Activated T-helper 1 cell treated with anti-CD3 and anti-CD28 coated beads, Interleukin-12 subunit alpha, Interleukin-12 subunit beta, Interleukin-2, Interleukin-4 antibody, amounts not matched to agents 30 ng/mL and 10 ng/mL and 1 ng/mL, durations not matched to agents 14 hours and 24 hours and 36 hours (primary cell): ENCODE measurements at regions not wholly inside any gene's neighbourhood (a gene's known extent, or its start where the extent isn't known, plus 50 kb on each side); places are given as distances from the start of the nearest gene placed in this dataset.
"Not testable (repeated sequence)": the region's sequence is repeated elsewhere in the genome, so short reads cannot be mapped to it uniquely, and the experiment has no call there.

Experiments used
- DNase-seq: peaks from one replicate; pipeline ENCODE4 v3.0.0; 2021; ENCODE audit warnings: low spot score
- H3K27ac Mint-ChIP-seq: one replicate; pipeline ENCODE4 v1.8.0; 2021; ENCODE audit warnings: mild to moderate bottlenecking, mixed read lengths
- H3K27me3 Mint-ChIP-seq: one replicate; pipeline ENCODE4 v1.8.0; 2022; ENCODE audit warnings: mild to moderate bottlenecking, moderate library complexity, mixed read lengths; ENCODE audit not compliant: insufficient read depth
- H3K36me3 Mint-ChIP-seq: one replicate; pipeline ENCODE4 v1.8.0; 2021; ENCODE audit warnings: low read depth, mixed read lengths
- H3K4me1 Mint-ChIP-seq: one replicate; pipeline ENCODE4 v1.8.0; 2021; ENCODE audit warnings: low read depth, mixed read lengths
- H3K4me3 Mint-ChIP-seq: one replicate; pipeline ENCODE4 v1.8.0; 2021; ENCODE audit warnings: mild to moderate bottlenecking, moderate library complexity, mixed read lengths
- H3K9me3 Mint-ChIP-seq: one replicate; pipeline ENCODE4 v1.8.0; 2021; ENCODE audit warnings: mixed read lengths
- intact Hi-C: fragments of 100-400 bp; cut with micrococcal nuclease; formaldehyde crosslinking; loops from one replicate; pipeline ENCODE4 v1.15.1; 2024

DNA sequence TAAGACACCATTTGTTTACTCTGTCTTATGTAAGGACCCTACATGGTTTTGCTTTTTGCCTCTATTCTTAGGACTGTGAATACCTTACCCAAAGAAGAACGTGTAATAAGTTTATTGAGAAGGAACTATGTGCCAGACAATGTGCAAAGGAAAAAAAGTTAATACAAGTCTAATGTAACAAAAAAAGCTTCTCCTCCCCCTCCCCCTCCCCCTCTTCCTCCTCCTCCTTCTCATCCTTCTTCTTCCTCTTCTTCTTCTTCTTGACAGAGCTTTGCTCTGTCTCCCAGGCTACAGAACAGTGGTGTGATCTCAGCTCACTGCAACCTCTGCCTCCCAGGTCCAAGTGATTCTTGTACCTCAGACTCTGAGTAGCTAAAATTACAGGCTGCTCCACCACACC, 50.9 kb upstream of the MITF start:
- H3K9me3 Mint-ChIP-seq: no peaks in the 10 kb centered on the region
- H3K27ac Mint-ChIP-seq: no peak overlapping the region
- intact Hi-C loops: no loop called here
- H3K4me3 Mint-ChIP-seq: no peak overlapping the region
- H3K4me1 Mint-ChIP-seq: no peaks in the 10 kb centered on the region
- H3K27me3 Mint-ChIP-seq: no peaks in the 10 kb centered on the region
- DNase-seq: no peak
- no peaks in the 10 kb centered on the region for H3K36me3 Mint-ChIP-seq

DNA sequence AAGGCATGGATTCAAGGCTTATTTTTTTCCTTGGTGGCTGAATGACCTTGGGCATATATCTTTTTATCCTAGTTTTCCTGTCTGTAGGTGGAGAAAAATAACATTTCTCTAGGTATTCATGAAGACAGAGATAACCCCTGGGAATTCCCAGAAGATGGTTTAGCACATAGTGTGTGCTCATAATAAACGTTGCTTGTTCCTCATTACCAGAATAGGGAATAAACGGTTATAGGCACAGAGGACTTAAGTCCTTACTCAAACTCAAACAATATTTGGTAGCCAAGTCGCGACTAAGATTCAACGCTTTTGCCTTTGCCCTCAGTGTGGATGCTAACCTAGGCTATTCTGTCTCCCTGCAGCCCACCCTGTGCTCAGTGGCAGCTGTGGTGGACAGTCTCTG, 51.6 kb upstream of the MITF start:
- no peak overlapping the region for H3K4me3 Mint-ChIP-seq

DNA sequence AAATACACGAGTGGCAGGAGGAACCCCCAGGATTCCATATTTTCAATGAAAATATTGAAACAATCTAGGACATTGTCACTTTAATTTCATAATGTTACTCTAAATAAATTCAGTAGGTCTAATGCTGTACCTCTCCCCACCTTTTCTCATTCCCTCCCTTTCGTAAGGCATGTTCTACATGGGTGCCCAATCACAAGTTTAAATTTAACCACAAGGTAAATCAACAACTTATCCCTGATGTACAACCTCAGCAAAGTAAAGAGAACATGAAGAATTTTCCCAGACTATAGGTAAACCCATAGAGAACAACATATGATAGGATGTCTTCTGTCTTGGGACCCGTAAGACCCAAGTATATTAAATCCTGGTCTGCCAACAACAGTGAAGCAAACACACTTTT, 53.2 kb upstream of the MITF start:
- no peaks in the 10 kb centered on the region for H3K36me3 Mint-ChIP-seq
- no peak overlapping the region for H3K27ac Mint-ChIP-seq
- no peaks in the 10 kb centered on the region for H3K9me3 Mint-ChIP-seq
- H3K4me1 Mint-ChIP-seq: no peaks in the 10 kb centered on the region
- intact Hi-C loops: no loop called here
- no peak overlapping the region for H3K4me3 Mint-ChIP-seq
- H3K27me3 Mint-ChIP-seq: peaks cover 3% of the 10 kb centered on the region
- DNase-seq: no peak

More for the DNA sequence above, 51.6 kb upstream of the MITF start:
- H3K27ac Mint-ChIP-seq: no peak overlapping the region
- H3K36me3 Mint-ChIP-seq: no peaks in the 10 kb centered on the region
- H3K4me1 Mint-ChIP-seq: no peaks in the 10 kb centered on the region
- intact Hi-C loops: no loop called here
- no peaks in the 10 kb centered on the region for H3K9me3 Mint-ChIP-seq
- H3K27me3 Mint-ChIP-seq: peaks cover 3% of the 10 kb centered on the region
- no peak for DNase-seq

DNA sequence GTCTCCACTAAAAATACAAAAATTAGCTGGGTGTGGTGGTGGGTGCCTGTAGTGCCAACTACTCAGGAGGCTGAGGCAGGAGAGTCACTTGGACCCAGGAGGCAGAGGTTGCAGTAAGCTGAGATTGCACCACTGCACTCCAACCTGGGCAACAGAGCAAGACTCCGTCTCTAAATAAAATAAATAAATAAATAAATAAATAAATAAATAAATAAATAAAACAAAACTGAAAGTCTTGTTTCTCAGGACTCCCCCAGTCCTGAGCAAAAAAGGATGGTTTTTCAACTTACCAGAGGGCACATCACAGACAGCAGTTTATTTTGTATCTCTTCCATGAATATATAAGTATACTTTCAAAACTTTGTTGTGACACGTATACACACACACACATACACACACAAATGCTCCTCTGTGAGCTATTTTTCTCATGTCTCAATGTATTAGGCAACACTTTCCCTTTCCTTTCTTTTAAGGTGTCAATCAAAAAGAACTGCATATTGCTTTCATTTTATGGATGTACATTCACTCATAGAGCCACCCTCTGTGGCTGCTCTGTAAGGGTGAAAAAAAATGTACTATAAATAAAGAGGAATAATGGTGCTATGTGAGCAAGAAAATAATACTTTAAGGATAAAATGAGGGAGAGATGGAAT, 54.8 kb upstream of the MITF start:
- intact Hi-C loops: no loop called here
- H3K36me3 Mint-ChIP-seq: no peaks in the 10 kb centered on the region
- H3K27ac Mint-ChIP-seq: no peak overlapping the region
- peaks cover 3% of the 10 kb centered on the region for H3K27me3 Mint-ChIP-seq
- H3K4me1 Mint-ChIP-seq: no peaks in the 10 kb centered on the region
- no peak overlapping the region for H3K4me3 Mint-ChIP-seq
- no peak for DNase-seq
- H3K9me3 Mint-ChIP-seq: no peaks in the 10 kb centered on the region

GRCh38 chr3:69683082-69683806, 56.0 kb upstream of the MITF start:
- DNase-seq: no peak
- no peak overlapping the region for H3K4me3 Mint-ChIP-seq
- H3K4me1 Mint-ChIP-seq: no peaks in the 10 kb centered on the region
- no peak overlapping the region for H3K27ac Mint-ChIP-seq
- H3K27me3 Mint-ChIP-seq: peaks cover 3% of the 10 kb centered on the region
- intact Hi-C loops: no loop called here
- no peaks in the 10 kb centered on the region for H3K36me3 Mint-ChIP-seq
- H3K9me3 Mint-ChIP-seq: no peaks in the 10 kb centered on the region

- H3K4me1 Mint-ChIP-seq, H3K4me3 Mint-ChIP-seq, H3K27me3 Mint-ChIP-seq, H3K27ac Mint-ChIP-seq, H3K9me3 Mint-ChIP-seq, intact Hi-C loops, H3K36me3 Mint-ChIP-seq, DNase-seq: not testable (repeated sequence)
Observed at GRCh38 chr3:69677456-69677855, 61.8 kb upstream of the MITF start.

DNA sequence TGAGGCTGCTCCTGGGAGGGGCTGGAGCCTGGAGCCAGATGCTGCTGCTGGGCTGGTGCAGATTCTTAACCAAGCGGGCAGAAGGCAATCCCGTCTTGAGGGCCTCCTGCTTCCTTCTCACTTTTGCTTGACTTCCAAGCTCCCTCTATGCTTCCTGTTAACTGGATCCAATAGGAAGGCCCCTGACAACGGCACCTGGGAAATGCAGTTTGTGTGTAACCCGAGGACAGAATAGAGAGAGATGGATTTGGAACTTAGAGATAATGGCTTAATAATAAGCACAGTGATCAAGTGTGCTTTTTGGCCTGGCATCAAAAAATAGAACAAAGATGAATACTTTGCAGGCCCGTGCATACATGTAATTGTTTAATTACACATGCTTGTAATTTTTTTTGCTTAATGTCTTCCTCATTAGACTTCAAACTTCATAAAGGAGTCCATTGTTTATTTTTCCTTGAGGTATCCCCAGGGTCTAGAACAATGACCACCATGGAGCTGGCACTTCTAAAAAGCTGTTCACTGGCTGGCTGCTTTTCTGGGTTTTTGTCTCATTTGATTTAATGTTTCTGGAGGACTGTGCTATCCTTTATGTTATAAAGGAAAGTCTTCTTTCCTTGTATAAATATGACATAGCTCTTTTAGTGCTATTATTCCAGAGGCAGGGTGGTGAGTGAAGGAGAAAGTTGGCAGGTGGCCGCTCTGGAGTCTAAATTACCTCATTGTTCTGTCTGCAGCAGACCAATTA, 63.3 kb upstream of the MITF start:
- intact Hi-C loops: no loop called here
- no peaks in the 10 kb centered on the region for H3K36me3 Mint-ChIP-seq
- no peaks in the 10 kb centered on the region for H3K9me3 Mint-ChIP-seq
- H3K4me1 Mint-ChIP-seq: no peaks in the 10 kb centered on the region
- no peaks in the 10 kb centered on the region for H3K27me3 Mint-ChIP-seq
- no peak for DNase-seq
- H3K27ac Mint-ChIP-seq: no peak overlapping the region
- H3K4me3 Mint-ChIP-seq: no peak overlapping the region

DNA sequence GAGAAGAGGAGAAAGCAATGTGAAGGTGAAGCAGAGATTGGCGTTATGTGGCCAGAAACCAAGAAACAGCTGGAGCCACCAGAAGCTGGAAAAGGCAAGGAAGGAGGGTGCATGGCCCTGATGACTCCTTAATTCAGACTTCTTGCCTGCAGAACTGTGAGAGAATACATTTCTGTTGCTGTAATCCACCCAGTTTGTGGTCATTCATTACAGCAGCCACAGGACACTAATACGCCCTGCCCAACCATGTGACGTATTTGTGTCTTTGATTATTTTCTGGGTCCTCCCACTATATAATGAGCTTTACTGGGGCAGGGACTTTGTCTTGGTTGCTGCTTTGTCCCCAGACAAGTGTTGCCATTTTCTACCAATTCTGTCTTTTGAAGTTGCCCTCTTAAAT, 64.5 kb upstream of the MITF start:
- H3K36me3 Mint-ChIP-seq: no peaks in the 10 kb centered on the region
- H3K27me3 Mint-ChIP-seq: no peaks in the 10 kb centered on the region
- intact Hi-C loops: loop anchor here (5.0 kb wide), 1 partner anchor 237 kb away; no protein-coding TSS in a partner anchor
- H3K4me1 Mint-ChIP-seq: no peaks in the 10 kb centered on the region
- H3K9me3 Mint-ChIP-seq: no peaks in the 10 kb centered on the region
- no peak for DNase-seq
- no peak overlapping the region for H3K4me3 Mint-ChIP-seq
- no peak overlapping the region for H3K27ac Mint-ChIP-seq

GRCh38 chr3:69671082-69671952, 67.9 kb upstream of the MITF start:
- Mint-ChIP-seq H3K36me3 (no peaks in the 10 kb centered on the region), H3K4me1 (no peaks in the 10 kb centered on the region), H3K27me3 (no peaks in the 10 kb centered on the region), H3K27ac (no peak overlapping the region), H3K4me3 (no peak overlapping the region), H3K9me3 (no peaks in the 10 kb centered on the region)
- intact Hi-C loops: loop anchor here (1.0 to 5.0 kb wide), 5 partner anchors 234 to 550 kb away; no protein-coding TSS in a partner anchor
- no peak for DNase-seq

GRCh38 chr3:69669070-69669469, 70.2 kb upstream of the MITF start:
- Mint-ChIP-seq H3K36me3 (no peaks in the 10 kb centered on the region), H3K9me3 (no peaks in the 10 kb centered on the region), H3K4me1 (no peaks in the 10 kb centered on the region), H3K4me3 (no peak overlapping the region), H3K27me3 (peaks cover 2% of the 10 kb centered on the region), H3K27ac (no peak overlapping the region)
- intact Hi-C loops: no loop called here
- DNase-seq: no peak

DNA sequence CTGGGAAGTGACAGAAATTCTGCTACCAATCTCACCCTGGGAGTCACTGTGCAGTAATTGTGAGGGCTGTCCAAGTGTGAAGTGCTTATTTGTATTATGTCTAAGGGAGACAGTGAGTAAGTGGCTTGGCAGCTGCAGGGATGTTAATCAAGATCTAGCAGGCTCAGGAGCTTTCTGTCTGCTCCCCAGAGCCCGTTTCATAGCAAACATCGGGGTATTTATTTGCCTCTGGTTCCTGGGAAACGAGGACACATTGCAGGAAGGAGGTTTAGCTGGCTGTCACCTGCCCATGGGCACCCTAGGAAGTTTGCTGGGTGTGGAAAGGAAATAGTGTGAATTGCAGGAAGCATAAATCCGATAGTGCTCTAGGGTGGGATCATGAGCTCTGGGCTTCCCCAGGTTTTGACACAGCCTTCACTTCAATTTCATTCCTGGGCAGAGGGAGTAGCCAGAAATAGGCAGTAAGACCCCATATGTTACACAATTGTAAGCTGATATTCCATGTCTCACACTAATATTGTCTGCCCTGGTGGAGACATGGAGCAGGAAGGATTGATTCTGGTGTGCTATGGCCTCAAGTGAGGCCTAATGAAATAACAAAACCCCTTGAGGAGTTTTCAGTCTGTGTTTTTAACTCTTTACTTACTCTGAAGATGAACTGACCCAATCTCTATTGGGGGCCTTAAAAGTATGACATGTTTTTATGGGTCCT, 74.1 kb upstream of the MITF start:
- no peak overlapping the region for H3K27ac Mint-ChIP-seq
- DNase-seq: no peak
- H3K4me1 Mint-ChIP-seq: no peaks in the 10 kb centered on the region
- H3K36me3 Mint-ChIP-seq: no peaks in the 10 kb centered on the region
- no peaks in the 10 kb centered on the region for H3K9me3 Mint-ChIP-seq
- H3K27me3 Mint-ChIP-seq: peaks cover 4% of the 10 kb centered on the region
- intact Hi-C loops: no loop called here
- no peak overlapping the region for H3K4me3 Mint-ChIP-seq

DNA sequence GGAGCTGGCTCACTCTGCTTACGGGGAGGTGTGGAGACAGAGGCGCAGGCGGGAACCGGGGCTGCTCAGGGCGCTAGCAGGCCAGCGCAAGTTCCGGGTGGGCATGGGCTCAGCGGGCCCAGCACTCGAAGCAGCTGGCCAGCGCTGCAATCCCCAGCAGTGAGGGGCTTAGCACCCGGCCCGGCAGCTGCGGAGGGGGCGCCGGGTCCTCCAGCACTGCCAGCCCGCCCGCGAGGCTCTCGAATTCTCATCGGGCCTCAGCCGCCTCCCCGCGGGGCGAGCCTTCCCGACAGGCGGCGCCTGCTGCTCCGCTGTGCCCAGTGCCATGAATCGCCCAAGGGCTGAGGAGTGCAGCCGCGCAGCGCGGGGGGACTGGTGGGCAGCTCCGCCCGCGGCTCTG, 78.6 kb upstream of the MITF start:
- Mint-ChIP-seq H3K27me3 (peaks cover 2% of the 10 kb centered on the region), H3K27ac (no peak overlapping the region), H3K4me3 (no peak overlapping the region), H3K36me3 (no peaks in the 10 kb centered on the region), H3K9me3 (no peaks in the 10 kb centered on the region), H3K4me1 (no peaks in the 10 kb centered on the region)
- intact Hi-C loops: no loop called here
- DNase-seq: no peak
